Ishikawa (cell line): ENCODE measurements at regions not wholly inside any gene's neighbourhood (a gene's known extent, or its start where the extent isn't known, plus 50 kb on each side); places are given as distances from the start of the nearest gene placed in this dataset.

Source experiments
- CEBPB ChIP-seq: IDR thresholded peaks from 2 replicates; pipeline ENCODE4 v1.6.1; 2012
- CREB1 ChIP-seq: IDR thresholded peaks from 2 replicates; pipeline ENCODE4 v1.6.1; 2012; ENCODE audit warnings: low read depth
- EGR1 ChIP-seq: IDR thresholded peaks from 2 replicates; pipeline ENCODE4 v1.6.1; 2012
- EP300 ChIP-seq: IDR thresholded peaks from 2 replicates; pipeline ENCODE4 v1.6.1; 2012; ENCODE audit warnings: borderline replicate concordance
- FOXM1 ChIP-seq: IDR thresholded peaks from 2 replicates; pipeline ENCODE4 v1.6.1; 2012; ENCODE audit warnings: low read depth, borderline replicate concordance
- MAX ChIP-seq: IDR thresholded peaks from 2 replicates; pipeline ENCODE4 v1.6.1; 2012
- NFIC ChIP-seq: IDR thresholded peaks from 2 replicates; pipeline ENCODE4 v1.6.1; 2012
- RAD21 ChIP-seq: IDR thresholded peaks from 2 replicates; pipeline ENCODE4 v1.6.1; 2012; ENCODE audit warnings: low read depth
- REST ChIP-seq: IDR thresholded peaks from 2 replicates; pipeline ENCODE4 v1.6.1; 2012; ENCODE audit warnings: low read depth, mild to moderate bottlenecking
- TAF1 ChIP-seq: IDR thresholded peaks from 2 replicates; pipeline ENCODE4 v1.6.1; 2012; ENCODE audit warnings: low read depth, mild to moderate bottlenecking
- TCF12 ChIP-seq: IDR thresholded peaks from 2 replicates; pipeline ENCODE4 v1.6.1; 2012; ENCODE audit warnings: low read depth
- TEAD4 ChIP-seq: IDR thresholded peaks from 2 replicates; pipeline ENCODE4 v1.6.1; 2012
- USF1 ChIP-seq: IDR thresholded peaks from 2 replicates; pipeline ENCODE4 v1.6.1; 2012
- YY1 ChIP-seq: IDR thresholded peaks from 2 replicates; pipeline ENCODE4 v1.6.1; 2012; ENCODE audit warnings: low read depth
- ZBTB7A ChIP-seq: IDR thresholded peaks from 2 replicates; pipeline ENCODE4 v1.6.1; 2012; ENCODE audit warnings: low read depth

GRCh38 chr15:25094066-25094465, 139.3 kb downstream of the SNRPN start:
- no peak for TF ChIP-seq FOXM1
- no peak for TF ChIP-seq USF1
- TF ChIP-seq EP300, result no peak
- TF ChIP-seq NFIC, result no peak
- TF ChIP-seq TEAD4, result no peak
- no peak for TF ChIP-seq CEBPB
- TF ChIP-seq REST, result no peak
- no peak for TF ChIP-seq YY1
- no peak for TF ChIP-seq RAD21
- no peak for TF ChIP-seq TAF1
- no peak for TF ChIP-seq MAX
- no peak for TF ChIP-seq ZBTB7A
- no peak for TF ChIP-seq TCF12
- no peak for TF ChIP-seq CREB1
- no peak for TF ChIP-seq EGR1

GRCh38 chr15:25094519-25094918, 139.7 kb downstream of the SNRPN start:
- TF ChIP-seq TEAD4, result no peak
- TF ChIP-seq USF1, result no peak
- no peak for TF ChIP-seq TAF1
- no peak for TF ChIP-seq EP300
- no peak for TF ChIP-seq RAD21
- TF ChIP-seq ZBTB7A, result no peak
- TF ChIP-seq REST, result no peak
- no peak for TF ChIP-seq MAX

GRCh38 chr15:25095179-25095578, 140.4 kb downstream of the SNRPN start:
- TF ChIP-seq TAF1 (no peak), FOXM1 (no peak), MAX (no peak), EP300 (no peak), CREB1 (no peak)

GRCh38 chr15:25106209-25106608, 151.4 kb downstream of the SNRPN start:
- TF ChIP-seq USF1 (no peak), EGR1 (no peak), TAF1 (no peak), MAX (no peak), CEBPB (no peak), NFIC (no peak), RAD21 (no peak), ZBTB7A (no peak), EP300 (no peak), FOXM1 (no peak), REST (no peak), TCF12 (no peak), CREB1 (no peak), YY1 (no peak), TEAD4 (no peak)
